ENCODE measurements at regions not wholly inside any gene's neighbourhood (a gene's known extent, or its start where the extent isn't known, plus 50 kb on each side); places are given as distances from the start of the nearest gene placed in this dataset.
"Not testable (repeated sequence)": the region's sequence is repeated elsewhere in the genome, so short reads cannot be mapped to it uniquely, and the experiment has no call there.

- DNase-seq (ENCODE audit: low read depth in 2 of 3, low spot score in 1 of 3) = no peak
These were observed 102.5 kb downstream of the SPRY4 start for GRCh38 chr5:142222225-142222865.

GRCh38 chr5:142221091-142221860, 103.5 kb downstream of the SPRY4 start:
- DNase-seq (ENCODE audit: low read depth in 2 of 3, low spot score in 1 of 3) = no peak

- no peak for DNase-seq (ENCODE audit: low read depth in 2 of 3, low spot score in 1 of 3)
These were observed 105.7 kb downstream of the SPRY4 start for GRCh38 chr5:142219146-142219545.

- DNase-seq (ENCODE audit: low read depth in 2 of 3, low spot score in 1 of 3) = no peak
These were observed 107.9 kb downstream of the SPRY4 start for GRCh38 chr5:142216931-142217330.

GRCh38 chr5:142215915-142216681, 107.5 kb downstream of the NDFIP1 start:
- DNase-seq (ENCODE audit: low read depth in 2 of 3, low spot score in 1 of 3) = no peak

GRCh38 chr5:142213077-142213476, 104.5 kb downstream of the NDFIP1 start:
- DNase-seq (ENCODE audit: low read depth in 2 of 3, low spot score in 1 of 3) = no peak

- no peak for DNase-seq (ENCODE audit: low read depth in 2 of 3, low spot score in 1 of 3)
These were observed 103.3 kb downstream of the NDFIP1 start for GRCh38 chr5:142211918-142212317.

- DNase-seq (ENCODE audit: low read depth in 2 of 3, low spot score in 1 of 3) = no peak
These were observed 102.4 kb downstream of the NDFIP1 start for GRCh38 chr5:142210864-142211412.

- no peak for DNase-seq (ENCODE audit: low read depth in 2 of 3, low spot score in 1 of 3)
These were observed 101.4 kb downstream of the NDFIP1 start for GRCh38 chr5:142210011-142210410.

- DNase-seq (ENCODE audit: low read depth in 2 of 3, low spot score in 1 of 3) = no peak
These were observed 100.3 kb downstream of the NDFIP1 start for GRCh38 chr5:142208777-142209312.

GRCh38 chr5:142208244-142208643, 99.7 kb downstream of the NDFIP1 start:
- not testable (repeated sequence) for DNase-seq (ENCODE audit: low read depth in 2 of 3, low spot score in 1 of 3)

GRCh38 chr5:142206801-142207200, 98.2 kb downstream of the NDFIP1 start:
- no peak for DNase-seq (ENCODE audit: low read depth in 2 of 3, low spot score in 1 of 3)

- DNase-seq (ENCODE audit: low read depth in 2 of 3, low spot score in 1 of 3) = no peak
These were observed 95.6 kb downstream of the NDFIP1 start for GRCh38 chr5:142204219-142204618.

Measured in stimulated activated CD4-positive, alpha-beta T cell treated with anti-CD3 and anti-CD28 coated beads, Interleukin-12 subunit alpha, Interleukin-12 subunit beta, amount 100 ng/mL, for 48 hours (primary cell).